Vagina (tissue), 2 donors: ENCODE measurements at regions not wholly inside any gene's neighbourhood (a gene's known extent, or its start where the extent isn't known, plus 50 kb on each side); places are given as distances from the start of the nearest gene placed in this dataset.

Source experiments
- POLR2A ChIP-seq, 2 donors: fragments of 450-650 bp; IDR thresholded peaks; one replicate each; pipeline ENCODE4 v1.6.1; 2017; ENCODE audit warnings: antibody characterized with exemption in 2 of 2, mild to moderate bottlenecking in 2 of 2, moderate library complexity in 2 of 2
- TF ChIP-seq, protein P1 (sequence below), 3 experiments: fragments of 450-650 bp in 2 of 3; fragments of 200-600 bp in 1 of 3; sonication (generic) in 1 of 3; IDR thresholded peaks; one replicate each; pipeline ENCODE4 v1.5.1; 2017 to 2019; ENCODE audit warnings: antibody characterized with exemption in 3 of 3, mild to moderate bottlenecking in 2 of 3, moderate library complexity in 2 of 3

DNA sequence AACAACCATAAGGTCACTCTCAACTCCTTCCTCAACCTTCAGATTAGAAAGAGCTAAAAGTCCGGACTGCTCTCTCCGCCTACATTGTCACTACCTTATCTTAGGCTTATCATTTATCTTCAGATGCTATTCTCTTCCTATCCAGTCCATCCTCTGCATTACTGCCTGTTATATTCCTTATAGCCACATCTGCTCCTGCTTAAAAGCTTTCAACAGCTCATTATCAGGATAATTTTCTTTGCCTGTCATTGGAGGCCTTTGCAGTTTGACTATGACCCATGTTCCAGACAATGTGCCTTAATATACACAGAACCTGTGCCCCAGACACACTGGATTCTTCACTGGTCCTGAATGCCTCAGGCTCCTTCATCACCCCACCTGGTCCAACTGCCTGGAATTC is 184.1 kb upstream of the SETMAR start:
- TF ChIP-seq, protein P1, sequence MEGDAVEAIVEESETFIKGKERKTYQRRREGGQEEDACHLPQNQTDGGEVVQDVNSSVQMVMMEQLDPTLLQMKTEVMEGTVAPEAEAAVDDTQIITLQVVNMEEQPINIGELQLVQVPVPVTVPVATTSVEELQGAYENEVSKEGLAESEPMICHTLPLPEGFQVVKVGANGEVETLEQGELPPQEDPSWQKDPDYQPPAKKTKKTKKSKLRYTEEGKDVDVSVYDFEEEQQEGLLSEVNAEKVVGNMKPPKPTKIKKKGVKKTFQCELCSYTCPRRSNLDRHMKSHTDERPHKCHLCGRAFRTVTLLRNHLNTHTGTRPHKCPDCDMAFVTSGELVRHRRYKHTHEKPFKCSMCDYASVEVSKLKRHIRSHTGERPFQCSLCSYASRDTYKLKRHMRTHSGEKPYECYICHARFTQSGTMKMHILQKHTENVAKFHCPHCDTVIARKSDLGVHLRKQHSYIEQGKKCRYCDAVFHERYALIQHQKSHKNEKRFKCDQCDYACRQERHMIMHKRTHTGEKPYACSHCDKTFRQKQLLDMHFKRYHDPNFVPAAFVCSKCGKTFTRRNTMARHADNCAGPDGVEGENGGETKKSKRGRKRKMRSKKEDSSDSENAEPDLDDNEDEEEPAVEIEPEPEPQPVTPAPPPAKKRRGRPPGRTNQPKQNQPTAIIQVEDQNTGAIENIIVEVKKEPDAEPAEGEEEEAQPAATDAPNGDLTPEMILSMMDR (IDR thresholded peaks at IDR 0.05): no peak
- TF ChIP-seq POLR2A (IDR thresholded peaks at IDR 0.05): no peak
